Left lung (tissue), 4 donors: ENCODE measurements at regions not wholly inside any gene's neighbourhood (a gene's known extent, or its start where the extent isn't known, plus 50 kb on each side); places are given as distances from the start of the nearest gene placed in this dataset.

Experiments used
- ATAC-seq: fragments of 200-7000 bp; cut with Tn5 transposase; one replicate; pipeline ENCODE4 v1.9.1; 2020; ENCODE audit warnings: moderate library complexity
- DNase-seq, 4 donors: peaks; one replicate each; pipeline ENCODE4 v3.0.0-alpha.2; 2013 to 2020
- H3K27ac ChIP-seq, 2 donors: fragments of 200-600 bp; sonication (generic) in 1 of 2; one replicate each; pipeline versions ENCODE4 v1.5.0 to v1.8.0; 2020 to 2021
- H3K27me3 ChIP-seq, 2 donors: fragments of 200-600 bp; sonication (generic) in 1 of 2; one replicate each; pipeline versions ENCODE4 v1.5.0 to v1.8.0; 2020 to 2021
- H3K36me3 ChIP-seq, 2 donors: fragments of 200-600 bp; sonication (generic) in 1 of 2; one replicate each; pipeline versions ENCODE4 v1.5.0 to v1.8.0; 2020 to 2021
- H3K4me1 ChIP-seq, 2 donors: fragments of 200-600 bp; one replicate each; pipeline ENCODE4 v1.8.0; 2021
- H3K4me3 ChIP-seq, 2 donors: fragments of 200-600 bp; sonication (generic) in 1 of 2; one replicate each; pipeline versions ENCODE4 v1.5.0 to v1.8.0; 2020 to 2021; ENCODE audit warnings: mild to moderate bottlenecking in 1 of 2
- H3K9me3 ChIP-seq, 2 donors: fragments of 200-600 bp; sonication (generic) in 1 of 2; one replicate each; pipeline versions ENCODE4 v1.5.0 to v1.8.0; 2020 to 2021
- intact Hi-C, 2 donors: fragments of 100-400 bp; cut with DNase I; formaldehyde crosslinking; loops; one replicate each; pipeline versions ENCODE4 v1.11.2 to v1.14.2; 2022
- TF ChIP-seq, protein P1 (sequence below), 2 donors: fragments of 200-600 bp; sonication (generic) in 1 of 2; IDR thresholded peaks; one replicate each; pipeline versions ENCODE4 v1.5.0 to v1.8.0; 2021; ENCODE audit warnings: antibody characterized with exemption in 2 of 2
- donor health status: DM: no; HTN: yes; CAD: no.
- donor health status: DM: no; HTN: no; CAD: no.

DNA sequence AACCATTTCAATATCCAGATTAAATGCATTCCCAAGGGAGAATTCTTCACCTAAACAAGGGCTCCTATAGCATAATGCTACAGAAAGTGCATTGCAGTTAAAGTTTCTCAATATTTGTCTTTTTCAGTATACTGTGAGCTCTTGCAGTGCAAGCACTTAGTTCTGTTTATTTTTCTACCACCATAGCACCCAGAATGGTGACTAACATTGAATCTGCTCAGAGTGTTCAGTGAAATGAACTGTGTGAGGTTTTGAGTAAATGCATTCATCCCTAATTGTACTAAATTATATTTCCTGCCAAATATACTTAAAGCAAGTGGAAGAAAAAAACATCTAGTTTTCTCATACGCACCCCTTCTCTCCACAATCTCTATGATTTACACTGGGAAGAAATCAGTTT lies 383.9 kb downstream of the PCDH7 start:
- H3K4me1 ChIP-seq, result no peaks in the 10 kb centered on the region
- TF ChIP-seq, protein P1, sequence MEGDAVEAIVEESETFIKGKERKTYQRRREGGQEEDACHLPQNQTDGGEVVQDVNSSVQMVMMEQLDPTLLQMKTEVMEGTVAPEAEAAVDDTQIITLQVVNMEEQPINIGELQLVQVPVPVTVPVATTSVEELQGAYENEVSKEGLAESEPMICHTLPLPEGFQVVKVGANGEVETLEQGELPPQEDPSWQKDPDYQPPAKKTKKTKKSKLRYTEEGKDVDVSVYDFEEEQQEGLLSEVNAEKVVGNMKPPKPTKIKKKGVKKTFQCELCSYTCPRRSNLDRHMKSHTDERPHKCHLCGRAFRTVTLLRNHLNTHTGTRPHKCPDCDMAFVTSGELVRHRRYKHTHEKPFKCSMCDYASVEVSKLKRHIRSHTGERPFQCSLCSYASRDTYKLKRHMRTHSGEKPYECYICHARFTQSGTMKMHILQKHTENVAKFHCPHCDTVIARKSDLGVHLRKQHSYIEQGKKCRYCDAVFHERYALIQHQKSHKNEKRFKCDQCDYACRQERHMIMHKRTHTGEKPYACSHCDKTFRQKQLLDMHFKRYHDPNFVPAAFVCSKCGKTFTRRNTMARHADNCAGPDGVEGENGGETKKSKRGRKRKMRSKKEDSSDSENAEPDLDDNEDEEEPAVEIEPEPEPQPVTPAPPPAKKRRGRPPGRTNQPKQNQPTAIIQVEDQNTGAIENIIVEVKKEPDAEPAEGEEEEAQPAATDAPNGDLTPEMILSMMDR (IDR thresholded peaks at IDR 0.05), result no peak
- DNase-seq, result peak in 1 of 4 donors; percentile 33
- no peaks in the 10 kb centered on the region for H3K9me3 ChIP-seq
- ATAC-seq, result peak; percentile 88
- H3K27me3 ChIP-seq, result no peaks in the 10 kb centered on the region
- no peak overlapping the region for H3K4me3 ChIP-seq
- intact Hi-C loops, result no loop called here
- H3K36me3 ChIP-seq, result no peaks in the 10 kb centered on the region
- no peak overlapping the region for H3K27ac ChIP-seq

DNA sequence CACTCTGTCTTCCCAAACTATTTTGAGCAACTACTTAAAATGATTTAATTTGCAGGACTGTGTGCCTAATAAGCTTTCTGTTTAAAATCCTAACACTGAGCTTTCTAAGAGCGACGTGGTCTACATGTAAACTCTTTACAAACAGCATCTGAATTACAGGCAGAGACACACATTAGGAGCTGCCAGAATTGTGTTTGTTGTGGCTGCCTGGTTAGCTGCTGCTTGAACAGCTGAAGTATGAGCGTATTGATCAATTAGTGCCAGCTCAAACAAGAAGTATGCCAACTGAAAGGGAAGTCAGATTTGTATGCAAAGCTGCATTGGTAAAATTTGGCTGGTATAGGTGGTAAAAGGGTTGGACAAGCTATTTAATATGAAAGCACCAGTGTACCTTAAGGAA lies 384.4 kb downstream of the PCDH7 start:
- Histone ChIP-seq H3K9me3 (no peaks in the 10 kb centered on the region), H3K27me3 (no peaks in the 10 kb centered on the region), H3K36me3 (no peaks in the 10 kb centered on the region), H3K27ac (no peak overlapping the region), H3K4me1 (no peaks in the 10 kb centered on the region), H3K4me3 (no peak overlapping the region)
- ATAC-seq, result no peak
- intact Hi-C loops, result no loop called here
- TF ChIP-seq, protein P1 (IDR thresholded peaks at IDR 0.05), result no peak
- no peak for DNase-seq

GRCh38 chr4:31106419-31106818 lies 386.2 kb downstream of the PCDH7 start:
- ATAC-seq, result no peak
- no peak overlapping the region for H3K4me3 ChIP-seq
- H3K27me3 ChIP-seq, result no peaks in the 10 kb centered on the region
- H3K27ac ChIP-seq, result no peak overlapping the region
- H3K4me1 ChIP-seq, result no peaks in the 10 kb centered on the region
- DNase-seq, result no peak
- H3K36me3 ChIP-seq, result no peaks in the 10 kb centered on the region
- TF ChIP-seq, protein P1 (IDR thresholded peaks at IDR 0.05), result no peak
- no peaks in the 10 kb centered on the region for H3K9me3 ChIP-seq
- intact Hi-C loops, result no loop called here

GRCh38 chr4:31107362-31107761 lies 387.2 kb downstream of the PCDH7 start:
- TF ChIP-seq, protein P1 (IDR thresholded peaks at IDR 0.05), result no peak
- H3K36me3 ChIP-seq, result no peaks in the 10 kb centered on the region
- intact Hi-C loops, result no loop called here
- no peaks in the 10 kb centered on the region for H3K9me3 ChIP-seq
- no peaks in the 10 kb centered on the region for H3K4me1 ChIP-seq
- no peak overlapping the region for H3K27ac ChIP-seq
- no peak overlapping the region for H3K4me3 ChIP-seq
- ATAC-seq (no peak), DNase-seq (no peak)
- no peaks in the 10 kb centered on the region for H3K27me3 ChIP-seq

DNA sequence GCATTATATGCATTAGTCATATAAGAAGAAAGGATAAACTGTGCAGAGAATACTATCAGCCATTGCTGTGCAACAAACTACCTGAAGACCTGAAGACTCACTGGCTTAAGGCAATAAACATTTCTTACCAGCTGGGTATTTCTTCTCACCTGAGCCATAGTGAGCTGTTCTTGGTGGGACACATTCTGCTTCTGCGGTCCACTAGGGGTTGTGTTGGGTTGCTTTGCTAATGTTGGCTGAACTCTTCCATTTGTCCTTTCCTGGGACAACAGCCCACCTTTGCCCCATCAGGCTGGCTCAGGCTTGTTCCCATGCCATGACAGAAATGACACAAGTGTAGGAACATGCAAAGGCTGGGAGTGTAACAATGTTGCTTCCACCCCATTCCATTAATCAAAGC lies 388.6 kb downstream of the PCDH7 start:
- H3K9me3 ChIP-seq, result no peaks in the 10 kb centered on the region
- no peak overlapping the region for H3K4me3 ChIP-seq
- H3K4me1 ChIP-seq, result no peaks in the 10 kb centered on the region
- ATAC-seq (no peak), DNase-seq (no peak)
- H3K36me3 ChIP-seq, result no peaks in the 10 kb centered on the region
- TF ChIP-seq, protein P1 (IDR thresholded peaks at IDR 0.05), result no peak
- intact Hi-C loops, result no loop called here
- H3K27ac ChIP-seq, result no peak overlapping the region
- no peaks in the 10 kb centered on the region for H3K27me3 ChIP-seq
